Ishikawa (cell line): ENCODE measurements at regions not wholly inside any gene's neighbourhood (a gene's known extent, or its start where the extent isn't known, plus 50 kb on each side); places are given as distances from the start of the nearest gene placed in this dataset.

Source experiments
- CEBPB ChIP-seq: IDR thresholded peaks from 2 replicates; pipeline ENCODE4 v1.6.1; 2012
- CREB1 ChIP-seq: IDR thresholded peaks from 2 replicates; pipeline ENCODE4 v1.6.1; 2012; ENCODE audit warnings: low read depth
- EGR1 ChIP-seq: IDR thresholded peaks from 2 replicates; pipeline ENCODE4 v1.6.1; 2012
- EP300 ChIP-seq: IDR thresholded peaks from 2 replicates; pipeline ENCODE4 v1.6.1; 2012; ENCODE audit warnings: borderline replicate concordance
- FOXM1 ChIP-seq: IDR thresholded peaks from 2 replicates; pipeline ENCODE4 v1.6.1; 2012; ENCODE audit warnings: low read depth, borderline replicate concordance
- REST ChIP-seq: IDR thresholded peaks from 2 replicates; pipeline ENCODE4 v1.6.1; 2012; ENCODE audit warnings: low read depth, mild to moderate bottlenecking
- TAF1 ChIP-seq: IDR thresholded peaks from 2 replicates; pipeline ENCODE4 v1.6.1; 2012; ENCODE audit warnings: low read depth, mild to moderate bottlenecking
- TEAD4 ChIP-seq: IDR thresholded peaks from 2 replicates; pipeline ENCODE4 v1.6.1; 2012

GRCh38 chr1:37423810-37424209, 50.6 kb upstream of the ZC3H12A start:
- TF ChIP-seq FOXM1 (no peak), REST (no peak), EP300 (no peak), CEBPB (no peak), EGR1 (no peak), TEAD4 (no peak), TAF1 (no peak), CREB1 (no peak)
